ENCODE measurements at regions not wholly inside any gene's neighbourhood (a gene's known extent, or its start where the extent isn't known, plus 50 kb on each side); places are given as distances from the start of the nearest gene placed in this dataset.

- no peak overlapping the region for H3K9ac ChIP-seq (ENCODE audit: low read length)
- H3K9me3 ChIP-seq (replicated peaks; ENCODE audit: insufficient read depth, low read length) = no peaks in the 10 kb centered on the region
- H3K27ac ChIP-seq (ENCODE audit: low read length) = no peak overlapping the region
- H3K79me2 ChIP-seq (ENCODE audit: low read length) = no peaks in the 10 kb centered on the region
- no peaks in the 10 kb centered on the region for H4K20me1 ChIP-seq (ENCODE audit: insufficient read depth, low read length)
- no peak overlapping the region for H3K4me2 ChIP-seq (ENCODE audit: low read depth, low read length)
- H3K27me3 ChIP-seq (replicated peaks; ENCODE audit: insufficient read depth, low read length) = no peaks in the 10 kb centered on the region
- TF ChIP-seq CTCF (IDR thresholded peaks at IDR 0.05; ENCODE audit: low read length) (no peak), EZH2phosphoT487 (IDR thresholded peaks at IDR 0.05; ENCODE audit: low read length) (no peak), EZH2 (optimal IDR thresholded peaks at IDR 0.05; ENCODE audit: low read depth, low read length) (no peak)
- H3F3A ChIP-seq (ENCODE audit: insufficient read depth, low read length) = no peaks in the 10 kb centered on the region
- H3K4me1 ChIP-seq (ENCODE audit: low read length) = no peaks in the 10 kb centered on the region
- no peak overlapping the region for H3K4me3 ChIP-seq (ENCODE audit: low read length)
- H3K36me3 ChIP-seq (replicated peaks; ENCODE audit: insufficient read depth, low read length) = no peaks in the 10 kb centered on the region
- H2AFZ ChIP-seq (ENCODE audit: low read length) = no peak overlapping the region
- no peaks in the 10 kb centered on the region for H3K9me2 ChIP-seq (replicated peaks; ENCODE audit: insufficient read depth, low read length)
- no peak for DNase-seq
Measured at GRCh38 chr16:64035337-64035736, 1086.5 kb downstream of the CDH11 start.

GRCh38 chr16:64019339-64019738, 1102.5 kb downstream of the CDH11 start:
- Histone ChIP-seq H2AFZ (ENCODE audit: low read length) (no peak overlapping the region), H3F3A (ENCODE audit: insufficient read depth, low read length) (no peaks in the 10 kb centered on the region), H3K9me2 (replicated peaks; ENCODE audit: insufficient read depth, low read length) (no peaks in the 10 kb centered on the region), H3K27me3 (replicated peaks; ENCODE audit: insufficient read depth, low read length) (no peaks in the 10 kb centered on the region), H3K27ac (ENCODE audit: low read length) (no peak overlapping the region), H3K36me3 (replicated peaks; ENCODE audit: insufficient read depth, low read length) (no peaks in the 10 kb centered on the region), H3K9ac (ENCODE audit: low read length) (no peak overlapping the region), H4K20me1 (ENCODE audit: insufficient read depth, low read length) (no peaks in the 10 kb centered on the region), H3K9me3 (replicated peaks; ENCODE audit: insufficient read depth, low read length) (no peaks in the 10 kb centered on the region), H3K4me2 (ENCODE audit: low read depth, low read length) (no peak overlapping the region), H3K4me1 (ENCODE audit: low read length) (no peaks in the 10 kb centered on the region), H3K79me2 (ENCODE audit: low read length) (no peaks in the 10 kb centered on the region), H3K4me3 (ENCODE audit: low read length) (no peak overlapping the region)
- DNase-seq = no peak
- no peak for TF ChIP-seq EZH2 (optimal IDR thresholded peaks at IDR 0.05; ENCODE audit: low read depth, low read length)
- TF ChIP-seq EZH2phosphoT487 (IDR thresholded peaks at IDR 0.05; ENCODE audit: low read length) = no peak
- no peak for TF ChIP-seq CTCF (IDR thresholded peaks at IDR 0.05; ENCODE audit: low read length)

- H3K27me3 ChIP-seq (replicated peaks; ENCODE audit: insufficient read depth, low read length) = no peaks in the 10 kb centered on the region
- H2AFZ ChIP-seq (ENCODE audit: low read length) = no peak overlapping the region
Measured at GRCh38 chr16:64017796-64018195, 1104.1 kb downstream of the CDH11 start.

More at GRCh38 chr16:64017796-64018195, 1104.1 kb downstream of the CDH11 start:
- no peaks in the 10 kb centered on the region for H3K4me1 ChIP-seq (ENCODE audit: low read length)
- no peak overlapping the region for H3K9ac ChIP-seq (ENCODE audit: low read length)
- no peak for TF ChIP-seq EZH2phosphoT487 (IDR thresholded peaks at IDR 0.05; ENCODE audit: low read length)
- no peak for TF ChIP-seq EZH2 (optimal IDR thresholded peaks at IDR 0.05; ENCODE audit: low read depth, low read length)
- TF ChIP-seq CTCF (IDR thresholded peaks at IDR 0.05; ENCODE audit: low read length) = no peak
- no peaks in the 10 kb centered on the region for H3K9me2 ChIP-seq (replicated peaks; ENCODE audit: insufficient read depth, low read length)
- no peaks in the 10 kb centered on the region for H3K79me2 ChIP-seq (ENCODE audit: low read length)
- DNase-seq = no peak
- H3K9me3 ChIP-seq (replicated peaks; ENCODE audit: insufficient read depth, low read length) = no peaks in the 10 kb centered on the region
- no peaks in the 10 kb centered on the region for H4K20me1 ChIP-seq (ENCODE audit: insufficient read depth, low read length)
- no peak overlapping the region for H3K27ac ChIP-seq (ENCODE audit: low read length)
- no peak overlapping the region for H3K4me3 ChIP-seq (ENCODE audit: low read length)
- H3K4me2 ChIP-seq (ENCODE audit: low read depth, low read length) = no peak overlapping the region
- H3K36me3 ChIP-seq (replicated peaks; ENCODE audit: insufficient read depth, low read length) = no peaks in the 10 kb centered on the region
- H3F3A ChIP-seq (ENCODE audit: insufficient read depth, low read length) = no peaks in the 10 kb centered on the region
